ENCODE measurements at regions not wholly inside any gene's neighbourhood (a gene's known extent, or its start where the extent isn't known, plus 50 kb on each side); places are given as distances from the start of the nearest gene placed in this dataset.

- in situ Hi-C loops (cut with HindIII; ENCODE audit: low sequenced_read_pairs): no loop called here
- DNase-seq (ENCODE audit: low read depth, low spot score): no peak
- no peak overlapping the region for H3K4me3 ChIP-seq (ENCODE audit: low read depth, low read length)
- TF ChIP-seq, protein P1, sequence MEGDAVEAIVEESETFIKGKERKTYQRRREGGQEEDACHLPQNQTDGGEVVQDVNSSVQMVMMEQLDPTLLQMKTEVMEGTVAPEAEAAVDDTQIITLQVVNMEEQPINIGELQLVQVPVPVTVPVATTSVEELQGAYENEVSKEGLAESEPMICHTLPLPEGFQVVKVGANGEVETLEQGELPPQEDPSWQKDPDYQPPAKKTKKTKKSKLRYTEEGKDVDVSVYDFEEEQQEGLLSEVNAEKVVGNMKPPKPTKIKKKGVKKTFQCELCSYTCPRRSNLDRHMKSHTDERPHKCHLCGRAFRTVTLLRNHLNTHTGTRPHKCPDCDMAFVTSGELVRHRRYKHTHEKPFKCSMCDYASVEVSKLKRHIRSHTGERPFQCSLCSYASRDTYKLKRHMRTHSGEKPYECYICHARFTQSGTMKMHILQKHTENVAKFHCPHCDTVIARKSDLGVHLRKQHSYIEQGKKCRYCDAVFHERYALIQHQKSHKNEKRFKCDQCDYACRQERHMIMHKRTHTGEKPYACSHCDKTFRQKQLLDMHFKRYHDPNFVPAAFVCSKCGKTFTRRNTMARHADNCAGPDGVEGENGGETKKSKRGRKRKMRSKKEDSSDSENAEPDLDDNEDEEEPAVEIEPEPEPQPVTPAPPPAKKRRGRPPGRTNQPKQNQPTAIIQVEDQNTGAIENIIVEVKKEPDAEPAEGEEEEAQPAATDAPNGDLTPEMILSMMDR (IDR thresholded peaks at IDR 0.05; ENCODE audit: low read depth, low read length): no peak
Observed at GRCh38 chr14:101215266-101215665, 311.7 kb upstream of the RTL1 start.

DNA sequence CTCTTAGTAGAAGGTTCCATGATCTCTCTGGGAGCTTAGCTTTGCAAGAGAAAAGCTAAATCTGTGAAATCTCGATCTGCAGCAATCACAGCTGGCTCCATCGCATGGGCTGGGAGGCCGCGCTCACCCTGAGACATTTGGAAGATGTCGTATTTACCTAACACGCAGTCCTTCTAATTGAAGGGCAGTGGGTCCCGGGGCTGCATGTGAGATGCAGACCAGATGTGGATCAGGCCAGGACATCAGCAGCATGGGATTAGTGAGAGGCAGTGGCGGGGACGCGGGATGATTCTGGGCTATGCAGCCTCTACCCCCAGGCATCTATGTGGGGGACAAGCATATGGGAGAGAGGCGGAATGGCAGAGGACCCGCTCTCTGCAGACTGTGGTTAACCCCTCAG lies 312.4 kb upstream of the RTL1 start:
- no peak for DNase-seq (ENCODE audit: low read depth, low spot score)
- TF ChIP-seq, protein P1 (IDR thresholded peaks at IDR 0.05; ENCODE audit: low read depth, low read length): no peak
- in situ Hi-C loops (cut with HindIII; ENCODE audit: low sequenced_read_pairs): no loop called here
- H3K4me3 ChIP-seq (ENCODE audit: low read depth, low read length): no peak overlapping the region

DNA sequence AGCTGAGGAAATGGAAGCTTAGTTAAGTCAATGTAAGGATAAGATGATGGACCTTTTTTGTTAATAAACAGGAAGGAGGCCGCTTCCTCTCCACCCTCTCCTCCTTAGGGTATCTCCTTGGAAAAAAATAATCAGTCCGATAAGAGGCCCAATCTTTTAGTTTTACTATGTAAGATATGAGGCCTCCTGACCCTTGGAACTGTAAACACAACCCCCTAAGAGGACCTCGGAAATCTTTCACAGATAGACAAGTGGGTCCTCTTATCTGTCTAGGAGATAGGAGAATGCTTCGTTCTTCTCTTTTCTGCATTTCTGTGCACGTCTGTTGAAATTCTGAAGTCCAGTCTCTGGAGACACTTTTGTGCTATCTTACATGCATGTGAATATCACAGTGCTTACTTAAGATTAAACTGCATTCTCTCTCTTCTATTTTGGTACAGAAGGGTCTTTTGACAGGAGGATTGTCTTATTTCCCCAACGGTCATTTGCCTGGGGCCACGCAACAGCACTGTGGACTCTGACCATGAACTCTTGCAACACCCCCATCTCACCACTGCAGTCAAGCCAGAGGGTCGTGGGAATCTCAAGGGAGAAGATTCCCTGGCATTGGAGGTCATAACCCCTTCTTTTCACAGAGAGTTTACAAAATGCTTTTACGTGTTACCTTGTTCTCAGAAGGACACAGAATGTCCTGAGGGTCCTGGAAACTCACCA lies 313.0 kb upstream of the RTL1 start:
- no peak for DNase-seq (ENCODE audit: low read depth, low spot score)
- TF ChIP-seq, protein P1 (IDR thresholded peaks at IDR 0.05; ENCODE audit: low read depth, low read length): no peak
- H3K4me3 ChIP-seq (ENCODE audit: low read depth, low read length): no peak overlapping the region
- in situ Hi-C loops (cut with HindIII; ENCODE audit: low sequenced_read_pairs): no loop called here

GRCh38 chr14:101217080-101217463 lies 313.6 kb upstream of the RTL1 start:
- TF ChIP-seq, protein P1 (IDR thresholded peaks at IDR 0.05; ENCODE audit: low read depth, low read length): no peak
- in situ Hi-C loops (cut with HindIII; ENCODE audit: low sequenced_read_pairs): no loop called here
- no peak for DNase-seq (ENCODE audit: low read depth, low spot score)
- no peak overlapping the region for H3K4me3 ChIP-seq (ENCODE audit: low read depth, low read length)

DNA sequence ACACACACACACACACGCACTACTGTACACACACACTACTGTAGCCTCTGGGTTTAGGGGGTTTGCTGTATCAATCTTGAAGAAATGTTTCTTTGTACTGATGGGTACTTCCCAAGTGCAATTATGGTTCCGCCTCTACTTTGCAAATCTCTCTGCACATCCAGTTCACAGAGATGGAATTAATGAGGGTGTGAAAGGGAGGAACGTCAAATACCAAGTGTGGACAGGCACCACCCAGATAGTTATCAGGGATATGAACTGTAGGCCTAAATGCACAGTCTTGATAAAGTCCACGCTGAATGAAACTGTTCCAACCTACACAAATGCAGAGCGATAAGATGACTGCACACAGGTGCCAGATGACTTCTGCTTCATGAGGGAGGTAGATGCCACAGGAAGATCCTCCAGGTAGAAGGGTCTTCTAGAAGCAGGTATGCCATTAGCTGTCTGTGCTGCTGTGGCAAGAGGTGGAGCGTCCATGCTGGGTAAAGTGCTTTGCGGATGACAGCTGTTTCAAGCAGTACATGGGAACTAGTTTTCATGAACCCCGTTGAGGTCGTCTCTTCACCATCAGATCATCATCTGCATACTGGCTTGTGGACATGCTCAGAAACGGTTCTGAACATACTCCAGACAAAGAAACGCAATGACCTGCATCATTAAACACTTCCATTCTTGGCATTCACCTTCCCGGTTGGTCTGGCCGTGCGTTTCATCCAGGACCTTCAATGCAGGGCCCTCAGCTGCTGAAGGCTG lies 314.3 kb upstream of the RTL1 start:
- no peak overlapping the region for H3K4me3 ChIP-seq (ENCODE audit: low read depth, low read length)
- TF ChIP-seq, protein P1 (IDR thresholded peaks at IDR 0.05; ENCODE audit: low read depth, low read length): no peak
- no peak for DNase-seq (ENCODE audit: low read depth, low spot score)
- in situ Hi-C loops (cut with HindIII; ENCODE audit: low sequenced_read_pairs): no loop called here

- H3K4me3 ChIP-seq (ENCODE audit: low read depth, low read length): no peak overlapping the region
- TF ChIP-seq, protein P1 (IDR thresholded peaks at IDR 0.05; ENCODE audit: low read depth, low read length): no peak
- no peak for DNase-seq (ENCODE audit: low read depth, low spot score)
- in situ Hi-C loops (cut with HindIII; ENCODE audit: low sequenced_read_pairs): no loop called here
Observed at GRCh38 chr14:101219896-101220703, 316.6 kb upstream of the RTL1 start.

Data from astrocyte of the spinal cord (primary cell).